ENCODE measurements at regions not wholly inside any gene's neighbourhood (a gene's known extent, or its start where the extent isn't known, plus 50 kb on each side); places are given as distances from the start of the nearest gene placed in this dataset.

GRCh38 chr3:168489301-168489700 is 393.6 kb upstream of the GOLIM4 start:
- Histone ChIP-seq H3K4me3 (replicated peaks; ENCODE audit: insufficient read depth, low read length) (no peak overlapping the region), H3K27ac (replicated peaks) (no peak overlapping the region), H3K27me3 (ENCODE audit: insufficient read depth, poor library complexity, severe bottlenecking) (no peaks in the 10 kb centered on the region)
- TF ChIP-seq REST (IDR thresholded peaks at IDR 0.05; ENCODE audit: insufficient replicate concordance, low read depth) = no peak
- no peak for DNase-seq (ENCODE audit: low read depth in 1 of 2, low spot score in 1 of 2)

GRCh38 chr3:168485936-168486335 is 390.2 kb upstream of the GOLIM4 start:
- no peak for DNase-seq (ENCODE audit: low read depth in 1 of 2, low spot score in 1 of 2)
- TF ChIP-seq CTCF (IDR thresholded peaks at IDR 0.05; ENCODE audit: insufficient read depth, low read length) = no peak
- no peak for TF ChIP-seq REST (IDR thresholded peaks at IDR 0.05; ENCODE audit: insufficient replicate concordance, low read depth)
- no peak for TF ChIP-seq POLR2AphosphoS5 (IDR thresholded peaks at IDR 0.05; ENCODE audit: low read depth)
- TF ChIP-seq GABPA (IDR thresholded peaks at IDR 0.05; ENCODE audit: low read depth) = no peak
- TF ChIP-seq SPI1 (IDR thresholded peaks at IDR 0.05; ENCODE audit: borderline replicate concordance, low read depth) = no peak
- no peak overlapping the region for H3K27ac ChIP-seq (replicated peaks)
- H3K4me3 ChIP-seq (replicated peaks; ENCODE audit: insufficient read depth, low read length) = no peak overlapping the region
- no peaks in the 10 kb centered on the region for H3K27me3 ChIP-seq (ENCODE audit: insufficient read depth, poor library complexity, severe bottlenecking)

- DNase-seq (ENCODE audit: low read depth in 1 of 2, low spot score in 1 of 2) = no peak
- no peak overlapping the region for H3K27ac ChIP-seq (replicated peaks)
- TF ChIP-seq CTCF (IDR thresholded peaks at IDR 0.05; ENCODE audit: insufficient read depth, low read length) = no peak
- H3K4me3 ChIP-seq (replicated peaks; ENCODE audit: insufficient read depth, low read length) = no peak overlapping the region
- H3K27me3 ChIP-seq (ENCODE audit: insufficient read depth, poor library complexity, severe bottlenecking) = no peaks in the 10 kb centered on the region
Observed at GRCh38 chr3:168476360-168476980, 380.7 kb upstream of the GOLIM4 start.

- no peak for DNase-seq (ENCODE audit: low read depth in 1 of 2, low spot score in 1 of 2)
- Histone ChIP-seq H3K27me3 (ENCODE audit: insufficient read depth, poor library complexity, severe bottlenecking) (no peaks in the 10 kb centered on the region), H3K4me3 (replicated peaks; ENCODE audit: insufficient read depth, low read length) (no peak overlapping the region), H3K27ac (replicated peaks) (no peak overlapping the region)
- TF ChIP-seq SPI1 (IDR thresholded peaks at IDR 0.05; ENCODE audit: borderline replicate concordance, low read depth) (no peak), POLR2AphosphoS5 (IDR thresholded peaks at IDR 0.05; ENCODE audit: low read depth) (no peak), CTCF (IDR thresholded peaks at IDR 0.05; ENCODE audit: insufficient read depth, low read length) (no peak), GABPA (IDR thresholded peaks at IDR 0.05; ENCODE audit: low read depth) (no peak), REST (IDR thresholded peaks at IDR 0.05; ENCODE audit: insufficient replicate concordance, low read depth) (no peak)
Observed at GRCh38 chr3:168475704-168476103, 380.0 kb upstream of the GOLIM4 start.

All from HL-60 (cell line).